SIG-M5 treated with dmso at 0.1 percent for 504 hours (cell line): ENCODE measurements at regions not wholly inside any gene's neighbourhood (a gene's known extent, or its start where the extent isn't known, plus 50 kb on each side); places are given as distances from the start of the nearest gene placed in this dataset.

Source experiments
- DNase-seq: peaks from one replicate; lab custom pipeline; 2025; ENCODE audit not compliant: unreplicated experiment; lab: John Stamatoyannopoulos, UW

DNA sequence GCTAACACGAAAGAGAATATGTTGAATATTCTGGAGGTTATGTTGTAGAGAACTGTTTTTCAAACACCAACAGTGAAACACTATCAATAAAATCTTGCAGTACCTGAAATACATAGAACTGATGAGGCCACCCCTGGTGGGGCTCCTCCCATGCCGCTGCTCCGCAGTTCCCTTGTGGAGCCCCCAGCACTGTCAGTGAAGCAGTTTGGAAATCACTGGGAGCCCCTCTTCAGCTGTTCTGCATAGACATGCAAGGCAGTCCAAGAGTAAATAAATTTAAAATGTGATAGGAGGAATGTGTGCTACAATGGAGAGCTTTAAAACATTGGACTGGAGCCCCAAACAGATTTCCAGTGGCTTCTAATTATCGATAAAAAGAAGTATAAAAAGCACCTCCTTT lies 189.4 kb downstream of the FNDC1 start:
- DNase-seq = no peak

- no peak for DNase-seq
Measured at GRCh38 chr6:159357211-159357915, 188.2 kb downstream of the FNDC1 start.

GRCh38 chr6:159353193-159353592 lies 184.0 kb downstream of the FNDC1 start:
- no peak for DNase-seq

GRCh38 chr6:159351707-159352106 lies 182.5 kb downstream of the FNDC1 start:
- DNase-seq = no peak

DNA sequence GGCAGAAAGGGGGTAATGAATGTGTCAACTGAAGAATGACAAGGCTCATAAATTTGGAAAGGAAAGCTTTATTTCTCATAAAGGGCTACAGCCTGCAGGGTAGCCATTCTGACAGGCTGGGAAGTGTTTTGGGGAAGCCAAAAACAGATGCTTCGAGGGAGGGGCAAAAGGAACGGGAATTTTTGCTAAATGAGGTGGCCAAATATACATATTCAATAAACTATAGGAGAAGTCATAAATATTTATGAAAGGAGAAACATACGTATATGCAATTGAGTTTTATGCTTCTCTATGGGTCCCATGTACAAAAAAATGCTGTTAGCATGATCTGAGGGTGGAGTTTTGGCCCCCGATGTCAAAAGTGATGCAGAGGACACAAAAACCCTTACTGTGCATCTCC lies 180.7 kb downstream of the FNDC1 start:
- no peak for DNase-seq

DNA sequence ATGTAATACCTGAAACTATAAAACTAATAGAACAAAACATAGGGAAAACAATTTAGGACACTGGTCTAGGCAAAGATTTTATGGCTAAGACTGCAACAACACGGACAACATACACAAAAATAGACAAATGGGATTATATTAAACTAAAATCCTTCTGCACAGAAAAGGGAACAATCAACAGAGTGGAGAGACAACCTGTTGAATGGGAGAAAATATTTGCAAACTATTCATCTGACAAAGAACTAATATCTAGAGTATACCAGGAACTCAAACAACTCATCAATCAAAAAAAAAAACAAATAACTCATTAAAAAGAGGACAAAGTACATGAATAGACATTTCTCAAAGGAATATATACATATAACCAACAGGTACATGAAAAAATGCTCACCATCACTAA lies 174.5 kb downstream of the FNDC1 start:
- no peak for DNase-seq

GRCh38 chr6:159342146-159342545 lies 172.9 kb downstream of the FNDC1 start:
- no peak for DNase-seq

DNA sequence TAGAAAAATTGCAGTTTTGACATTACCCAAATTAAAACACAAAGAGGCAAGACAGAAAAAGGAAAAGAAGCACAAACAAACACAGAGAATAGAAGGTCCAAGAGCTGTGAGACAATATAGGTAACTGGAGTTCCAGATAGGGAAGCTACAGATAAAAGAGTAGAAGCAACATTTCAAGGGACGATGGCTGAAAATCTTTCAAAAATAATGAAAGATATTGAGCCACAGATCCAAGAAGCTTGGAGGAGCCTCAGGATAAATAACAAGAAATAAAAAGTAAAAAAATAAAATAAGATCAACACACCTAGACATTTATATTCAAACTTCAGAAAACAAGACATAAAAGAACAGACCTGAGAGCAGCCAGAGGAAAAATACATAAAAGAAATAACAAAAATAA lies 164.9 kb downstream of the FNDC1 start:
- DNase-seq = no peak

DNA sequence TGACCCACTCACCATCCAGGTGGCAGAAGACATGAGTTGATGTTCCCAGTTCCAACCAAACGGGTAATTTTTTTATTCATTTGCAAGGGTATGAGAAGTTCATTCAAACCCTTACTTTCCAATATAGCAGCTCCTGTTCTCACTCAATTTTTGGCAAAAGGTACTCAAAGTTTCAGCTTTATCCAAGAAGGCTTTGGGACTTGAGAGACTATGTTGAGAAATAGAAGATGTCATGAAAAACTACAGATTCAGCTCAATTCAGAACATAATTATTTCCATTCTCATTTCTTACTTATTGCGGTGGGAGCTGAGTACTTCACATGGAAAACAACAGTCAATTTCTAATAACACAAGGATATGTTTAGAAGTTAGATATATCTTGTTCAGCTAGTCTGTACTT lies 162.3 kb downstream of the FNDC1 start:
- DNase-seq = no peak

- no peak for DNase-seq
Measured at GRCh38 chr6:159329081-159329480, 159.9 kb downstream of the FNDC1 start.

DNA sequence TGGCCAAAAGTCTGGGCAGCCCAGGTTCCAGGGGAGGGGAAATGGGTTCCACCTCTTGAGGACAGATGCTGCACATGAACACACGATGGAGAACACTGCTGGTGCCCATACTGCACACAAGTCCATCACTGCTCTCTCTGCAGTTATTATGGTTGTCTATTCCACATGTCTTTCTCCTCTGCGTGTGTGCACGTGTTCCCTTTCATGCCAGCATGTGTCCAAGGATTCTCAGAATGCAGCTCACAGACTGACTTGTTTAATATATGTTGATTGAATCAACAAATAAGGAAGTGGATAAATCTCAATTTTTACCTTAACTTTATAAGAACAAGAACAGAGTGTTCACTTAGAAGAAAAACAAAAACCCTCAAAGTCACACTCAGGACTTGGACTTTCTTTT lies 158.9 kb downstream of the FNDC1 start:
- no peak for DNase-seq

DNA sequence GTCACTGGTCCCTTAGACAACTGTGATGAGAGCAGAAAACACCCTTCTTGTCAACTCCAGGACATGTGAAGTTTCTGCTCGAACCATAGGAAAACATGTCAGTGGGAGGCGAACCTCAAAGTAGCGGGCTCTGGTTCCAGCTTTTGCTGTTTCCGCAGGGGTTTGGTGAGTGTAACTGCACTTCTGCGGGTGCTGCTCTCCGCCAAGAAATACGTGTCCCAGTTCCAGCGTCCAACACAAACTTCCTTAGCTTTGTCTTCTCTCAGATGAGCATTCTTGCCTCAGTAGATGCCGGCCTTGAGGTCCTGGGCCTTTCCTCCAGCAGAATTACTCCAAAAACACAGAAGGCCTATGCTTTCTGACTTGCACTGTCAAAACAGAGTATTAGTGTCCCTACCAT lies 156.3 kb downstream of the FNDC1 start:
- no peak for DNase-seq

- no peak for DNase-seq
Measured at GRCh38 chr6:159324596-159324995, 155.4 kb downstream of the FNDC1 start.
